HG03460 (cell line): ENCODE measurements at regions not wholly inside any gene's neighbourhood (a gene's known extent, or its start where the extent isn't known, plus 50 kb on each side); places are given as distances from the start of the nearest gene placed in this dataset.

Source experiments
- ATAC-seq: cut with Tn5 transposase; IDR thresholded peaks from one replicate; pipeline ENCODE4 v1.9.1; 2021; ENCODE audit not compliant: unreplicated experiment

- ATAC-seq, result no peak
Observed at GRCh38 chr13:33891196-33891742, 73.3 kb downstream of the RFC3 start.

GRCh38 chr13:33893559-33893958 lies 75.6 kb downstream of the RFC3 start:
- ATAC-seq, result no peak

GRCh38 chr13:33904431-33904830 lies 86.5 kb downstream of the RFC3 start:
- no peak for ATAC-seq

- ATAC-seq, result no peak
Observed at GRCh38 chr13:33908116-33908515, 90.2 kb downstream of the RFC3 start.

GRCh38 chr13:33910255-33910654 lies 92.3 kb downstream of the RFC3 start:
- ATAC-seq, result no peak

- no peak for ATAC-seq
Observed at GRCh38 chr13:33911521-33911920, 93.6 kb downstream of the RFC3 start.

- no peak for ATAC-seq
Observed at GRCh38 chr13:33913829-33914228, 95.9 kb downstream of the RFC3 start.

GRCh38 chr13:33917190-33917589 lies 99.2 kb downstream of the RFC3 start:
- ATAC-seq, result no peak

- ATAC-seq, result no peak
Observed at GRCh38 chr13:33918199-33918932, 100.4 kb downstream of the RFC3 start.

- no peak for ATAC-seq
Observed at GRCh38 chr13:33919120-33919519, 101.2 kb downstream of the RFC3 start.

- no peak for ATAC-seq
Observed at GRCh38 chr13:33925563-33925962, 107.6 kb downstream of the RFC3 start.

GRCh38 chr13:33927315-33927714 lies 109.4 kb downstream of the RFC3 start:
- ATAC-seq, result no peak

- no peak for ATAC-seq
Observed at GRCh38 chr13:33931397-33932311, 113.7 kb downstream of the RFC3 start.

- ATAC-seq, result no peak
Observed at GRCh38 chr13:33932769-33933406, 114.9 kb downstream of the RFC3 start.

- no peak for ATAC-seq
Observed at GRCh38 chr13:33933810-33934209, 115.9 kb downstream of the RFC3 start.

- ATAC-seq, result no peak
Observed at GRCh38 chr13:33934343-33934742, 116.4 kb downstream of the RFC3 start.

- no peak for ATAC-seq
Observed at GRCh38 chr13:33934951-33935371, 117.0 kb downstream of the RFC3 start.

- ATAC-seq, result no peak
Observed at GRCh38 chr13:33935969-33936368, 118.0 kb downstream of the RFC3 start.

- no peak for ATAC-seq
Observed at GRCh38 chr13:33937373-33938098, 119.6 kb downstream of the RFC3 start.

GRCh38 chr13:33940256-33940655 lies 122.3 kb downstream of the RFC3 start:
- ATAC-seq, result no peak

GRCh38 chr13:33940898-33941297 lies 122.9 kb downstream of the RFC3 start:
- ATAC-seq, result no peak
